Gastroesophageal sphincter (tissue), 4 donors: ENCODE measurements at regions not wholly inside any gene's neighbourhood (a gene's known extent, or its start where the extent isn't known, plus 50 kb on each side); places are given as distances from the start of the nearest gene placed in this dataset.
A peak's percentile ranks its signal among the peaks of the same experiment; 100 is the strongest.
"Not testable (repeated sequence)": the region's sequence is repeated elsewhere in the genome, so short reads cannot be mapped to it uniquely, and the experiment has no call there.

Experiments
- ATAC-seq: fragments of 150-250 bp; one replicate; pipeline ENCODE4 v1.9.1; 2016; ENCODE audit warnings: mild to moderate bottlenecking, moderate library complexity
- H3K27ac ChIP-seq, 4 donors: fragments of 200-600 bp; sonication (generic) in 3 of 4; 1 replicate in 3 of 4; 2 replicates in 1 of 4; pipeline ENCODE4 v1.5.1; 2016 to 2019
- H3K27me3 ChIP-seq: fragments of 200-600 bp; sonication (generic); one replicate; pipeline ENCODE4 v1.5.1; 2019
- H3K36me3 ChIP-seq, 2 donors: fragments of 200-600 bp; sonication (generic); one replicate each; pipeline ENCODE4 v1.5.1; 2019; ENCODE audit warnings: control low read depth in 1 of 2
- H3K4me1 ChIP-seq, 3 donors: fragments of 200-600 bp; sonication (generic); 1 replicate in 2 of 3; 2 replicates in 1 of 3; pipeline ENCODE4 v1.5.1; 2016 to 2019; ENCODE audit warnings: control low read depth in 2 of 3
- H3K4me3 ChIP-seq, 2 donors: fragments of 200-600 bp; sonication (generic); one replicate each; pipeline ENCODE4 v1.5.1; 2019; ENCODE audit warnings: mild to moderate bottlenecking in 1 of 2, moderate library complexity in 1 of 2
- H3K9me3 ChIP-seq, 3 donors: fragments of 200-600 bp; sonication (generic); one replicate each; pipeline ENCODE4 v1.5.1; 2017 to 2019; ENCODE audit warnings: control low read depth in 2 of 3
- CTCF ChIP-seq, 4 experiments: fragments of 200-600 bp in 2 of 4; fragments of 450-650 bp in 2 of 4; sonication (generic) in 1 of 4; IDR thresholded peaks; one replicate each; pipeline ENCODE4 v1.5.1; 2017 to 2019; ENCODE audit warnings: antibody characterized with exemption in 4 of 4, mild to moderate bottlenecking in 2 of 4, moderate library complexity in 2 of 4
- EP300 ChIP-seq: sonication (generic); formaldehyde crosslinking; IDR thresholded peaks from one replicate; pipeline ENCODE4 v1.6.1; 2017; ENCODE audit warnings: antibody characterized with exemption, mild to moderate bottlenecking
- POLR2A ChIP-seq, 2 donors: fragments of 450-650 bp; IDR thresholded peaks; one replicate each; pipeline ENCODE4 v1.6.1; 2017; ENCODE audit warnings: antibody characterized with exemption in 2 of 2, mild to moderate bottlenecking in 2 of 2, moderate library complexity in 1 of 2
- POLR2AphosphoS5 ChIP-seq: sonication (generic); formaldehyde crosslinking; IDR thresholded peaks from one replicate; pipeline ENCODE4 v1.6.1; 2017; ENCODE audit warnings: antibody characterized with exemption
- WGBS, 2 donors: methylation state at CpG; one replicate each; pipeline ENCODE4 v1.1.5; 2018; ENCODE audit warnings: low coverage in 1 of 2; 5-methylcytosine and 5-hydroxymethylcytosine counted together

DNA sequence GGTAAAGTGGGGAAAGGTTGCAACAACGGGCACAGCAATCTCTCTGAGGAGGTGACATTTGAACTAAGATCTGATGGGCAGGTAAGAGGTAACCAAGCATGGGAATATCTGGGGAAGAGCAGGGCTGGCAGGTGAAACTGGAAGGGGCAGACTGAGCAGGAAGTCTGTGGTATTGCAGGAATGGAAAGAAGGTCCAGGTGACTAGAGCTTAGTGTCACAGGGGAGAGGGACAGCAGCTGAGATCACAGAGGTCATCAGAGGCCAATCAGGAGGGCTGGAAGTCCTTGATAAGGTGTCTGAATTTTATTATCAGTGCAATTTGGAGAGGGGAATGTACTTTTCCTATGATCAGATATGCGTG, 73.3 kb upstream of the DHX40 start:
- H3K27me3 ChIP-seq: no peaks in the 10 kb centered on the region
- ATAC-seq: no peak
- no peak overlapping the region for H3K4me3 ChIP-seq
- H3K36me3 ChIP-seq: no peaks in the 10 kb centered on the region
- WGBS, 2 donors: 92 to 94% methylated on average over 2 of the region's 2 CpGs
- TF ChIP-seq EP300 (no peak), POLR2A (IDR thresholded peaks at IDR 0.05) (no peak), POLR2AphosphoS5 (no peak), CTCF (IDR thresholded peaks at IDR 0.05) (no peak)
- H3K9me3 ChIP-seq: no peaks in the 10 kb centered on the region
- no peak overlapping the region for H3K27ac ChIP-seq
- H3K4me1 ChIP-seq: peaks cover 0 to 19% (median 3%) of the 10 kb centered on the region in 3 donors

- Histone ChIP-seq H3K4me3 (no peak overlapping the region), H3K9me3 (no peaks in the 10 kb centered on the region), H3K36me3 (no peaks in the 10 kb centered on the region), H3K27ac (no peak overlapping the region), H3K27me3 (no peaks in the 10 kb centered on the region), H3K4me1 (peaks cover 3 to 24% (median 6%) of the 10 kb centered on the region in 3 donors)
- no peak for TF ChIP-seq CTCF (IDR thresholded peaks at IDR 0.05)
- no peak for TF ChIP-seq POLR2A (IDR thresholded peaks at IDR 0.05)
- no peak for TF ChIP-seq EP300
- no peak for TF ChIP-seq POLR2AphosphoS5
- 87 to 97% methylated on average over 3 of the region's 3 CpGs for WGBS, 2 donors
- no peak for ATAC-seq
Observed at GRCh38 chr17:59493867-59494266, 71.5 kb upstream of the DHX40 start.

- TF ChIP-seq EP300 (no peak), POLR2AphosphoS5 (no peak), POLR2A (IDR thresholded peaks at IDR 0.05) (no peak), CTCF (IDR thresholded peaks at IDR 0.05) (no peak)
- Histone ChIP-seq H3K9me3 (no peaks in the 10 kb centered on the region), H3K27me3 (no peaks in the 10 kb centered on the region), H3K4me3 (no peak overlapping the region), H3K27ac (no peak overlapping the region), H3K4me1 (peaks cover 3 to 32% (median 6%) of the 10 kb centered on the region in 3 donors), H3K36me3 (no peaks in the 10 kb centered on the region)
- WGBS, 2 donors: 53 to 67% methylated on average over 9 to 12 of the region's 12 CpGs
- ATAC-seq: no peak
Observed at GRCh38 chr17:59494757-59495368, 70.5 kb upstream of the DHX40 start.

DNA sequence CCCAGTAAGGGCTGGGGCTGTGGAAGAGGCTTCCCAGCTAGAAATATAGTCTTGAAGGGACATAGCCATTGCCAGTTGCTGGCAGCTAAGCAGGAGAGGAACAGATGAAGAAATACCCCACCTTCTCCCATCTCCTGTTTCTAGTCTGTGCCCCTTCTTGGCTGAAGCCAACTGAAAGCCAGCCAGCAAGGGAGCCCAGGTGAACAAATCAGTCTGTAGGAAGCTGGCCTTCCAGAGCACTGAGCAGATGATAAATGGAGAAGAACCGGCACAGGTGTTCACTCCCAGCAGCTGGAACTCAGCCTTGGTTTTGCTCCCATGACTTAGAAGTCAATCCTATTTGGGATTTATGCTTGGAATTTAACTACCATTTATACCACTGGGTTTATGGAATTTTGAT, 69.2 kb upstream of the DHX40 start:
- no peaks in the 10 kb centered on the region for H3K36me3 ChIP-seq
- H3K27me3 ChIP-seq: no peaks in the 10 kb centered on the region
- H3K9me3 ChIP-seq: no peaks in the 10 kb centered on the region
- H3K4me1 ChIP-seq: peaks cover 0 to 22% (median 6%) of the 10 kb centered on the region in 3 donors
- WGBS, 2 donors: 31 to 44% methylated on average over 1 of the region's 1 CpG
- no peak for ATAC-seq
- TF ChIP-seq POLR2A (IDR thresholded peaks at IDR 0.05) (no peak), CTCF (IDR thresholded peaks at IDR 0.05) (no peak), POLR2AphosphoS5 (no peak)
- H3K27ac ChIP-seq: peak overlapping the region in 1 of 4 donors; percentile 30
- H3K4me3 ChIP-seq: no peak overlapping the region

DNA sequence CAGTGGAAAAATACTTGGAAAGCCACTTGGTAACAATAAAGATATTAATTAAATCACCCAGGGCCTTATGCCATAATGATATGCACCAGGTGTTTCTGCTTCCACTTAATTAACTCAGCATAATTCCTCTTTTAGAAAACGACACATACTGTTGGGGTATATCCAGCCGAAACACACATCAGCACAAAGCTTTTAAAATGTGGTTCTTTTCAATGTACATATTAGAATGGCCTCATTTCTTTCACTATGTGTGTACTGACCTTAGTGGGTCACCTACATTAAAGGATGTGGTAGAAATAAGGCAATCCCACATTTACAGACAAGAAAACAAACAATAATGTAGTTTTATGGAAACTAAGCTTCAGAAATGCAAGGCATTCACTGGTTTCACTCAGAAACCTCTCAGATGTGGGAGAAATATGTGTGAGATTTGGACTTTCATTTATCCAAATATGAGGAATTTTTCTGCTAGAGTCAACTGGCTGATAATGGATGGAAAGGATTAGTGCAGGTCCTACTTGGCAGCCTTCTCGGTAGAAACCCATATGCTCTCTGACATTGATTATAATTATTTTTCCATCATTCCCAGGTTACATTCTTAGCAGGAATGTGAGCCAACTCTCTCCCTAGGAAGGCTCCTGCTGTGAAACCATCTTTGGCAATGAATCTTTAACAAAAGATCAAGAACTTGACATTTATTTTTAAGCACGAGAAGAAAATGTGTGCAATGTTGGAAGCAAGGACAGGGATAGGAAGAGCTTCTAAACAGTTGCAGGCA, 66.7 kb upstream of the DHX40 start:
- WGBS, 2 donors: 8 to 18% methylated on average over 4 of the region's 4 CpGs
- TF ChIP-seq EP300: no peak
- TF ChIP-seq POLR2AphosphoS5: peak; percentile 74
- ATAC-seq: peak; percentile 84
- no peaks in the 10 kb centered on the region for H3K36me3 ChIP-seq
- H3K4me3 ChIP-seq: peak overlapping the region; percentile 34 to 42
- H3K4me1 ChIP-seq: peaks cover 0 to 22% (median 6%) of the 10 kb centered on the region in 3 donors
- no peaks in the 10 kb centered on the region for H3K27me3 ChIP-seq
- peak overlapping the region; percentile 77 to 93 (median 84) for H3K27ac ChIP-seq
- no peaks in the 10 kb centered on the region for H3K9me3 ChIP-seq

GRCh38 chr17:59500086-59500655, 65.2 kb upstream of the DHX40 start:
- Histone ChIP-seq H3K4me1 (peaks cover 0 to 22% (median 6%) of the 10 kb centered on the region in 3 donors), H3K27ac (peak overlapping the region in 3 of 4 donors; percentile 64 to 87 (median 77)), H3K4me3 (peak overlapping the region in 1 of 2 donors; percentile 42)
- WGBS, 2 donors: no CpG with 5 or more reads among the region's 41 CpGs
- not testable (repeated sequence) for H3K27me3 ChIP-seq, H3K9me3 ChIP-seq, H3K36me3 ChIP-seq, ATAC-seq
